GM23338 (cell line): ENCODE measurements at regions not wholly inside any gene's neighbourhood (a gene's known extent, or its start where the extent isn't known, plus 50 kb on each side); places are given as distances from the start of the nearest gene placed in this dataset.

Experiments used
- ATAC-seq: fragments of 200-7000 bp; cut with Tn5 transposase; 3 replicates; pipeline ENCODE4 v1.9.1; 2020
- DNase-seq: peaks from one replicate; pipeline ENCODE4 v3.0.0-alpha.2; 2015; ENCODE audit warnings: low spot score
- H2AFZ ChIP-seq: fragments of 200-600 bp; sonication (generic); 2 replicates; pipeline ENCODE4 v1.8.0; 2016; ENCODE audit warnings: antibody characterized with exemption, mild to moderate bottlenecking, moderate library complexity
- H3F3A ChIP-seq: fragments of 200-600 bp; sonication (generic); replicated peaks from 2 replicates; pipeline ENCODE4 v1.8.0; 2017; ENCODE audit warnings: antibody characterized with exemption, mixed run types, low read depth
- H3K27ac ChIP-seq: fragments of 200-600 bp; sonication (generic); 2 replicates; pipeline ENCODE4 v1.6.1; 2016; ENCODE audit warnings: low read depth
- H3K27me3 ChIP-seq: fragments of 200-600 bp; sonication (generic); 2 replicates; pipeline ENCODE4 v1.8.0; 2016; ENCODE audit warnings: mild to moderate bottlenecking, mixed run types, moderate library complexity; ENCODE audit not compliant: insufficient read depth
- H3K36me3 ChIP-seq: fragments of 200-600 bp; sonication (generic); 2 replicates; pipeline ENCODE4 v1.8.0; 2016; ENCODE audit warnings: mild to moderate bottlenecking; ENCODE audit not compliant: insufficient read depth
- H3K4me1 ChIP-seq: fragments of 200-600 bp; sonication (generic); 2 replicates; pipeline ENCODE4 v1.8.0; 2016; ENCODE audit warnings: mild to moderate bottlenecking, moderate library complexity; ENCODE audit not compliant: insufficient read depth
- H3K4me2 ChIP-seq: fragments of 200-600 bp; sonication (generic); 2 replicates; pipeline ENCODE4 v1.7.1; 2017; ENCODE audit warnings: mixed run types
- H3K4me3 ChIP-seq: fragments of 200-600 bp; sonication (generic); 2 replicates; pipeline ENCODE4 v1.6.1; 2016; ENCODE audit warnings: mixed run types
- H3K79me2 ChIP-seq: fragments of 200-600 bp; sonication (generic); replicated peaks from 2 replicates; pipeline ENCODE4 v1.8.0; 2017; ENCODE audit warnings: mild to moderate bottlenecking; ENCODE audit not compliant: insufficient read depth
- H3K9me2 ChIP-seq: fragments of 200-600 bp; sonication (generic); 2 replicates; pipeline ENCODE4 v1.8.0; 2017; ENCODE audit not compliant: insufficient read depth
- H4K20me1 ChIP-seq: fragments of 200-600 bp; sonication (generic); replicated peaks from 2 replicates; pipeline ENCODE4 v1.8.0; 2017; ENCODE audit warnings: mild to moderate bottlenecking; ENCODE audit not compliant: insufficient read depth
- H3K27ac Mint-ChIP-seq: 2 replicates; pipeline ENCODE4 v1.8.0; 2020; ENCODE audit warnings: inconsistent platforms, mild to moderate bottlenecking, moderate library complexity, mixed read lengths
- H3K27me3 Mint-ChIP-seq: 3 replicates; pipeline ENCODE4 v1.8.0; 2022; ENCODE audit warnings: low read depth, mild to moderate bottlenecking, moderate library complexity, mixed read lengths, inconsistent platforms; ENCODE audit not compliant: insufficient read depth, poor library complexity
- H3K36me3 Mint-ChIP-seq: 3 replicates; pipeline ENCODE4 v1.8.0; 2021; ENCODE audit warnings: low read depth, mild to moderate bottlenecking, inconsistent platforms, moderate library complexity, mixed read lengths
- H3K4me1 Mint-ChIP-seq: 3 replicates; pipeline ENCODE4 v1.8.0; 2020; ENCODE audit warnings: mild to moderate bottlenecking, inconsistent platforms, mixed read lengths
- H3K4me3 Mint-ChIP-seq: 3 replicates; pipeline ENCODE4 v1.8.0; 2021; ENCODE audit warnings: moderate library complexity, mild to moderate bottlenecking, inconsistent platforms, mixed read lengths
- H3K9me3 Mint-ChIP-seq: 3 replicates; pipeline ENCODE4 v1.8.0; 2020; ENCODE audit warnings: moderate library complexity, mild to moderate bottlenecking, inconsistent platforms, mixed read lengths
- EZH2 ChIP-seq: fragments of 200-600 bp; sonication (generic); IDR thresholded peaks from one replicate; pipeline ENCODE4 v1.8.0; 2017; ENCODE audit warnings: antibody characterized with exemption, mild to moderate bottlenecking, low read depth; ENCODE audit not compliant: unreplicated experiment
- EZH2phosphoT487 ChIP-seq: fragments of 200-600 bp; sonication (generic); IDR thresholded peaks from one replicate; pipeline ENCODE4 v1.8.1; 2018; ENCODE audit warnings: antibody characterized with exemption; ENCODE audit not compliant: unreplicated experiment
- JUNB ChIP-seq: IDR thresholded peaks from one replicate; pipeline ENCODE4 v1.6.1; 2016; ENCODE audit warnings: antibody characterized with exemption; ENCODE audit not compliant: unreplicated experiment
- NANOG ChIP-seq: IDR thresholded peaks from 2 replicates; pipeline ENCODE4 v1.6.1; 2016; ENCODE audit warnings: antibody characterized with exemption, borderline replicate concordance
- POLR2AphosphoS5 ChIP-seq: IDR thresholded peaks from 2 replicates; pipeline ENCODE4 v1.6.1; 2016; ENCODE audit warnings: antibody characterized with exemption, low read depth
- REST ChIP-seq: IDR thresholded peaks from one replicate; pipeline ENCODE4 v1.6.1; 2018; ENCODE audit warnings: antibody characterized with exemption; ENCODE audit not compliant: unreplicated experiment
- STAT1 ChIP-seq: IDR thresholded peaks from one replicate; pipeline ENCODE4 v1.6.1; 2016; ENCODE audit warnings: antibody characterized with exemption; ENCODE audit not compliant: unreplicated experiment
- TF ChIP-seq, protein P1 (sequence below): fragments of 250-450 bp; sonication (Bioruptor Pico); IDR thresholded peaks from 2 replicates; pipeline ENCODE4 v1.5.0; 2020; ENCODE audit warnings: mild to moderate bottlenecking, moderate library complexity

DNA sequence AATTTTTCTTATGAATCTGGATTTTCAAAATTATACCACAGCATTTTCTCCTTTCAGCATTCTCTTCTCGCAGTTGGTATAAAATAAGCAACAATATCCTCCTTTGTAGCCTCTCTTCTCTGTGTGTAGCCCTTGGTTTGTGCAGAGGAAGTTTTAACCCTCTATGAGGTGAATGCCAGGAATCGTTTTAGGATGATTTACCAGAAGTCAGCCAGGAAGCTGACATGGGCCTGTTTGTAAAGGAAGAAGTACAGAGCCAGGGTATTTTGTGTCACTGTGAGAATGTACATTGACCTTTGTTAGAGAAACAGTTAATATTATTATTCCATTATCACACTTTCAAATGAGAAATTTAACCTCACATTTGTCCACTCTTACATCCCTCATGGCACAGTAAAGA, 88.9 kb upstream of the RPL34 start (continued):
- TF ChIP-seq, protein P1, sequence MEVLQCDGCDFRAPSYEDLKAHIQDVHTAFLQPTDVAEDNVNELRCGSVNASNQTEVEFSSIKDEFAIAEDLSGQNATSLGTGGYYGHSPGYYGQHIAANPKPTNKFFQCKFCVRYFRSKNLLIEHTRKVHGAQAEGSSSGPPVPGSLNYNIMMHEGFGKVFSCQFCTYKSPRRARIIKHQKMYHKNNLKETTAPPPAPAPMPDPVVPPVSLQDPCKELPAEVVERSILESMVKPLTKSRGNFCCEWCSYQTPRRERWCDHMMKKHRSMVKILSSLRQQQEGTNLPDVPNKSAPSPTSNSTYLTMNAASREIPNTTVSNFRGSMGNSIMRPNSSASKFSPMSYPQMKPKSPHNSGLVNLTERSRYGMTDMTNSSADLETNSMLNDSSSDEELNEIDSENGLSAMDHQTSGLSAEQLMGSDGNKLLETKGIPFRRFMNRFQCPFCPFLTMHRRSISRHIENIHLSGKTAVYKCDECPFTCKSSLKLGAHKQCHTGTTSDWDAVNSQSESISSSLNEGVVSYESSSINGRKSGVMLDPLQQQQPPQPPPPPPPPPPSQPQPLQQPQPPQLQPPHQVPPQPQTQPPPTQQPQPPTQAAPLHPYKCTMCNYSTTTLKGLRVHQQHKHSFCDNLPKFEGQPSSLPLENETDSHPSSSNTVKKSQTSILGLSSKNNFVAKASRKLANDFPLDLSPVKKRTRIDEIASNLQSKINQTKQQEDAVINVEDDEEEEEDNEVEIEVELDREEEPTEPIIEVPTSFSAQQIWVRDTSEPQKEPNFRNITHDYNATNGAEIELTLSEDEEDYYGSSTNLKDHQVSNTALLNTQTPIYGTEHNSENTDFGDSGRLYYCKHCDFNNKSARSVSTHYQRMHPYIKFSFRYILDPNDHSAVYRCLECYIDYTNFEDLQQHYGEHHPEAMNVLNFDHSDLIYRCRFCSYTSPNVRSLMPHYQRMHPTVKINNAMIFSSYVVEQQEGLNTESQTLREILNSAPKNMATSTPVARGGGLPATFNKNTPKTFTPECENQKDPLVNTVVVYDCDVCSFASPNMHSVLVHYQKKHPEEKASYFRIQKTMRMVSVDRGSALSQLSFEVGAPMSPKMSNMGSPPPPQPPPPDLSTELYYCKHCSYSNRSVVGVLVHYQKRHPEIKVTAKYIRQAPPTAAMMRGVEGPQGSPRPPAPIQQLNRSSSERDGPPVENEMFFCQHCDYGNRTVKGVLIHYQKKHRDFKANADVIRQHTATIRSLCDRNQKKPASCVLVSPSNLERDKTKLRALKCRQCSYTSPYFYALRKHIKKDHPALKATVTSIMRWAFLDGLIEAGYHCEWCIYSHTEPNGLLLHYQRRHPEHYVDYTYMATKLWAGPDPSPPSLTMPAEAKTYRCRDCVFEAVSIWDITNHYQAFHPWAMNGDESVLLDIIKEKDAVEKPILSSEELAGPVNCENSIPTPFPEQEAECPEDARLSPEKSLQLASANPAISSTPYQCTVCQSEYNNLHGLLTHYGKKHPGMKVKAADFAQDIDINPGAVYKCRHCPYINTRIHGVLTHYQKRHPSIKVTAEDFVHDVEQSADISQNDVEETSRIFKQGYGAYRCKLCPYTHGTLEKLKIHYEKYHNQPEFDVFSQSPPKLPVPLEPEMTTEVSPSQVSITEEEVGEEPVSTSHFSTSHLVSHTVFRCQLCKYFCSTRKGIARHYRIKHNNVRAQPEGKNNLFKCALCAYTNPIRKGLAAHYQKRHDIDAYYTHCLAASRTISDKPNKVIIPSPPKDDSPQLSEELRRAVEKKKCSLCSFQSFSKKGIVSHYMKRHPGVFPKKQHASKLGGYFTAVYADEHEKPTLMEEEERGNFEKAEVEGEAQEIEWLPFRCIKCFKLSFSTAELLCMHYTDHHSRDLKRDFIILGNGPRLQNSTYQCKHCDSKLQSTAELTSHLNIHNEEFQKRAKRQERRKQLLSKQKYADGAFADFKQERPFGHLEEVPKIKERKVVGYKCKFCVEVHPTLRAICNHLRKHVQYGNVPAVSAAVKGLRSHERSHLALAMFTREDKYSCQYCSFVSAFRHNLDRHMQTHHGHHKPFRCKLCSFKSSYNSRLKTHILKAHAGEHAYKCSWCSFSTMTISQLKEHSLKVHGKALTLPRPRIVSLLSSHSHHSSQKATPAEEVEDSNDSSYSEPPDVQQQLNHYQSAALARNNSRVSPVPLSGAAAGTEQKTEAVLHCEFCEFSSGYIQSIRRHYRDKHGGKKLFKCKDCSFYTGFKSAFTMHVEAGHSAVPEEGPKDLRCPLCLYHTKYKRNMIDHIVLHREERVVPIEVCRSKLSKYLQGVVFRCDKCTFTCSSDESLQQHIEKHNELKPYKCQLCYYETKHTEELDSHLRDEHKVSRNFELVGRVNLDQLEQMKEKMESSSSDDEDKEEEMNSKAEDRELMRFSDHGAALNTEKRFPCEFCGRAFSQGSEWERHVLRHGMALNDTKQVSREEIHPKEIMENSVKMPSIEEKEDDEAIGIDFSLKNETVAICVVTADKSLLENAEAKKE (CRISPR knock-in tag) = no peak
- TF ChIP-seq EZH2phosphoT487 (no peak), JUNB (no peak)

DNA sequence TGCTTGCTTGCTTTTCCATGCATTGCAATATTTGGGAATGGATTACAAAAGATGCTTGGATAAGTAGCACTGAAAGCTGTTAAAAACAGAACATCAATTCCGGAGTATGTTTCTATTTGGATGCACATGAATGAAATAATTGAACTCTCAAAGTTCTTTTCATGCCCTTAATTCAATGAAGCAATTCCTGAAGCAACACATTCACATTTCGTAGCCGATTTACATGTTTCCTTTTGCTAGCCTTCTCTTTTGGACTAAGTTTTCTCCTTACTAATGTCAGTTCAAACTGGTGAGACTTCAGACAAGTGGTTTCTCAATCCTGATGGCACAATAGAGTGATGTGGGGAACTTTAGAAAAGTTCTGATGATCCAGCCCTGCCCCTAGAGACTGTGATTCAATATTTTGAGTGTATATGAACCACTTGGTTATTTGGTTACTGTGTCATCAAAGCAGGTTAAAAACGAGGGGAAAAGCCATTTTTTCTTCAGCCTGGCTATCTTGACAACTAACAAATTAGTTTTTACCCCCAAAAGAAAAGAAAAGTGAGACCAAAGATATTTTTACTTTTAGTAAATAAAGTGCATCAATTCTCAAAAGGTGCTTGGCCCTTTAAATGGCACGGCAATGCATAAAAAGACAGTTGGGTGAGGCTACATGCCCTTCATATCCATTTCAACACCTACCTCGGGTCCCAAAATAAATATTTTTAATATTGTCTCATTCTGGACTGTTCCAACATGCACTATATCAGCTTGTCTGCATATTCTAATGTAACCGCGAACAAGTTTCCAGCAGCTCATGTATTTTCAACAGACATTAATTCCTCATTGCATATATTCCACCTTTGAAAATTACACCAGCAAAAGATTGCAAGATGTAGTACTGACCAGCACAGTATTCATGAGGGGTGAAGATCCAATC, 90.1 kb upstream of the RPL34 start:
- no peaks in the 10 kb centered on the region for H3K9me2 ChIP-seq
- no peaks in the 10 kb centered on the region for H3K27me3 ChIP-seq
- H2AFZ ChIP-seq = peak overlapping the region; percentile 52
- Mint-ChIP-seq H3K36me3 (no peaks in the 10 kb centered on the region), H3K4me1 (peaks cover 4% of the 10 kb centered on the region), H3K4me3 (no peak overlapping the region), H3K9me3 (no peaks in the 10 kb centered on the region), H3K27ac (no peak overlapping the region), H3K27me3 (peaks cover 2% of the 10 kb centered on the region)
- H3K36me3 ChIP-seq = no peaks in the 10 kb centered on the region
- no peaks in the 10 kb centered on the region for H3K79me2 ChIP-seq
- no peaks in the 10 kb centered on the region for H3F3A ChIP-seq
- no peak for ATAC-seq
- no peak overlapping the region for H3K4me2 ChIP-seq
- H3K4me1 ChIP-seq = no peaks in the 10 kb centered on the region
- H3K27ac ChIP-seq = no peak overlapping the region
- DNase-seq = no peak
- no peak overlapping the region for H3K4me3 ChIP-seq
- no peaks in the 10 kb centered on the region for H4K20me1 ChIP-seq
- TF ChIP-seq STAT1 (no peak), EZH2 (no peak), POLR2AphosphoS5 (no peak), REST (no peak), NANOG (no peak), EZH2phosphoT487 (no peak)
